Right lung (tissue), 2 donors: ENCODE measurements at regions not wholly inside any gene's neighbourhood (a gene's known extent, or its start where the extent isn't known, plus 50 kb on each side); places are given as distances from the start of the nearest gene placed in this dataset.
"Not testable (repeated sequence)": the region's sequence is repeated elsewhere in the genome, so short reads cannot be mapped to it uniquely, and the experiment has no call there.

Experiments used
- DNase-seq, 2 donors: peaks; one replicate each; pipeline ENCODE4 v3.0.0-alpha.2; 2013

DNA sequence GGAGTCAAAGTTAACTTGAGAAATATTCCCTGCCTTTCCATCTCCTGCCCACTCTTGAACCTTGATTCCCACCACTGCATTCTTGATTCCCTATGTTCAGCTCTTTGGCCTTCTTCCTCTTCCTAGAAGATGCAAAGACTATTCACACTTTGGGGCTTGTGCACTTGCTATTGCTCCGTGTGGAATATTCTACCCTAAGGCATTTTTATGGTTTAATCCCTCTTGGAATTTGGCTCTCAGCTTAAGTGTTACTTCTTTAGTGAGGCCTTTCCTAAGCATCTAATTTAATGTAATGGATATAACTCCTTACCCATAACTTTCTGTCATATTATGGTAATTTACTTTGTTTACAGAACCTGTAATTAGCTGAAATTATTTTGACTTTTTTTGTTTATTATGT is 318.9 kb upstream of the COL8A1 start:
- no peak for DNase-seq

- peak in 1 of 2 donors; percentile 26 for DNase-seq
These were observed 321.2 kb upstream of the COL8A1 start for GRCh38 chr3:99317201-99317600.

- DNase-seq, result no peak
These were observed 322.5 kb upstream of the COL8A1 start for GRCh38 chr3:99315896-99316295.

- peak in 1 of 2 donors; percentile 17 for DNase-seq
These were observed 324.9 kb upstream of the COL8A1 start for GRCh38 chr3:99313485-99313884.

GRCh38 chr3:99298661-99299060 is 339.7 kb upstream of the COL8A1 start:
- DNase-seq, result no peak

DNA sequence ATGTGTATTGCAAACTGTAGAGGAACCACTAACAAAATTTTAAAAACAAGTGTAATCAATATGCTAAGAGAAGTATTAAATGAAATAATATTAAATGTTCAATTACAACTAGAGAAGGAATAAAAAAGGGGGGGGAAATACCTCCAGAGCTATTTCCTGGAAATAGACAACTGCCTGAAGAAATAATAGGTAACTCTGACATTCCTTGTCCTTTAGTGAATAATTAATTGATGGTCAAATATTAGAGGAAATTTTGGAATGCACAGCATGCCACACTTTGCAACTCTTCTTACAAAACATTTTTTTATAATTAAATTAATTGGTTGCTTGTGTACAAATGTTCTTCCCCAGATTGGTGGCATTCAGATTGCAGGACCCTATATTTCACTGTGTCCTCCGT is 342.6 kb upstream of the COL8A1 start:
- DNase-seq, result no peak

DNA sequence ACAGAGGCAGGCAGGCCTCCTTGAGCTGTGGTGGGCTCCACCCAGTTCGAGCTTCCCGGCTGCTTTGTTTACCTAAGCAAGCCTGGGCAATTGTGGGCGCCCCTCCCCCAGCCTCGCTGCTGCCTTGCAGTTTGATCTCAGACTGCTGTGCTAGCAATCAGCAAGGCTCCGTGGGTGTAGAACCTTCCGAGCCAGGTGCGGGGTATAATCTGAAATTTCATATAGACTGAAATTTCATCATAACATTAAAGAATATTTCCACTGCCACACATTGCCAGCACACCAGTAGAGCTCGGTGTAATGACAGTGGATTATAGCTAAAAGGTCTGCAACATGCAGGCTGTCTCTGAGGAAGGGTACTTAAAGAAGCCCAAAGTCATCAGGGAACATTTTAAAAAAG is 344.3 kb upstream of the COL8A1 start:
- not testable (repeated sequence) for DNase-seq

GRCh38 chr3:99287876-99288275 is 350.5 kb upstream of the COL8A1 start:
- DNase-seq, result no peak

GRCh38 chr3:99286266-99286845 is 352.0 kb upstream of the COL8A1 start:
- no peak for DNase-seq

- peak in 1 of 2 donors; percentile 39 for DNase-seq
These were observed 368.3 kb upstream of the DCBLD2 start for GRCh38 chr3:99269606-99270351.

GRCh38 chr3:99256788-99257187 is 355.3 kb upstream of the DCBLD2 start:
- no peak for DNase-seq

DNA sequence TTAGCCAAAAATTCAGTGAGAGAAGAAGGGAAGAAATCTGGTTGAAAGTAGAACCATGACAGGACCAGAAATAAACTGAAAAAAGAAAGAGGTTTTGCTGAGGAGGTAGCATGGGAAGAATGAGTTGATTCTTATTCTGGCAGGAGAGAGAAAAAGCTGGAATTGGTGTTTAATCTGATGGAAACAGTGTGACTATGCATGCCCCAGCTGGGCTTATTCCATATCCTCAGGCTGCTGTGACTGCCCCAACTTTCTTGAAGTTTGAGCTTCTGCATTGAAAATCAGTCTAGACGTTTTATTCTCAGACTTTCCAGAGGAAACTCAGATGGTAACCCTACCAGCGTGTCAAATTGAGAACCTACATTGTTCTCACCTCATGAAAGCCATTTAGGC is 352.5 kb upstream of the DCBLD2 start:
- peak; percentile 64 to 68 for DNase-seq

- DNase-seq, result no peak
These were observed 349.4 kb upstream of the DCBLD2 start for GRCh38 chr3:99250821-99251355.

DNA sequence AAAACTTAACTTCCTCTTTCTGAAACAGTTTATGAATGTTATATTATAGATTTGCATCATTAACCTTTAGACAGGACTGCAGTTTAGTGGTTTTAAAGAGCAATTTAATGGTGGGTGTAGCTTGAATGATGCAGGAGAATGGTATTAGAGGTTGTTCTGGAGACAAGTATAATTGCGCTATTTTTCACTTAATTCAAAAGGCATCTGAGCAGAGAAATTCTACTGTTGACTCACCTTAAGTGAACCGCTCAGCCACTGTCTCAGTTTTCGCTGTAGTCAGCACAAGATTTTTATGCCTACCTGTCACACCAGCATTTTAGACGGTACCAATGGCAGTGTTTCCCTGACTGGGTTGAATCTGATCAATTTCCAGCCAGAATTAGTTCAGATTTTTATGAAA is 348.8 kb upstream of the DCBLD2 start:
- DNase-seq, result no peak

DNA sequence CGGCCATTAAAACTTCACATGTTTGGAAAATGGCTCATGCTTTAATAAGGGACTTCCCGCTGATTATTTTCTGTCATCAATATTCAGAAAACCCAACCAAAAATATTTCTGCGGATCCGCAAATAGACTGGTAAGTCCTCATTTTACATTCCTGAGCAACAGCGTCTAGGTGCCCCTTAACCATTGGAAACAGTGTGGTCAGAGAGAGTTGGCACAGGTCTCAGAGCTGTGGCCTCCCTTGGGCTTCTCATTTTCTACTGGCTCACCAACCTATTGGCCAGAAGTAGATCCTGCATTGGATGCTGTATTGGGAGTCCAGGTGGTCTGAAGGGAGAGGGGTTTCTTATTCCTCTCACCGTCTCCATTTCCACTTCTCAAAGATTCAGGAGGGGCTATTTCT is 348.1 kb upstream of the DCBLD2 start:
- no peak for DNase-seq

DNA sequence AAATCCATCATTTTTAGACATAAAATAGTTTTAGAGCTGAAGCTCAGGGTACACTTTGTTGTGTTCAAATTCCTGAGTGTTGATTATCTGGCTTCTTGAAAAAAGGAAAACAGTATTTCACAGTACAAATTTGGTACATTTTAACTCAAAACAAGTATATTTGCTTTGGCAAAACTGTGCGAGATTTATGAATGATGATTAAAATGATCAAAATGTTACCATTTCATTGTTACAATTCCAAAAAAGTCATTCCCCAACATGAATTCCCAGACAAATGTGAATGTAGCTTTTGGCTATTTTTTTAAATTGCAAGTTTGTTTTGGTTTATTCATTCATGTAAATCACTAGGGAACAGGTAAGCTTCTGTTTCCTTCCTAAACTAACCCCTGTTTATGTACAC is 347.4 kb upstream of the DCBLD2 start:
- DNase-seq, result no peak

- DNase-seq, result no peak
These were observed 346.6 kb upstream of the DCBLD2 start for GRCh38 chr3:99248130-99248529.

- DNase-seq, result no peak
These were observed 344.6 kb upstream of the DCBLD2 start for GRCh38 chr3:99246010-99246654.

- no peak for DNase-seq
These were observed 340.8 kb upstream of the DCBLD2 start for GRCh38 chr3:99242271-99242670.

- DNase-seq, result no peak
These were observed 339.2 kb upstream of the DCBLD2 start for GRCh38 chr3:99240700-99241099.

- no peak for DNase-seq
These were observed 335.1 kb upstream of the DCBLD2 start for GRCh38 chr3:99236576-99236975.

GRCh38 chr3:99232696-99233095 is 331.2 kb upstream of the DCBLD2 start:
- no peak for DNase-seq

DNA sequence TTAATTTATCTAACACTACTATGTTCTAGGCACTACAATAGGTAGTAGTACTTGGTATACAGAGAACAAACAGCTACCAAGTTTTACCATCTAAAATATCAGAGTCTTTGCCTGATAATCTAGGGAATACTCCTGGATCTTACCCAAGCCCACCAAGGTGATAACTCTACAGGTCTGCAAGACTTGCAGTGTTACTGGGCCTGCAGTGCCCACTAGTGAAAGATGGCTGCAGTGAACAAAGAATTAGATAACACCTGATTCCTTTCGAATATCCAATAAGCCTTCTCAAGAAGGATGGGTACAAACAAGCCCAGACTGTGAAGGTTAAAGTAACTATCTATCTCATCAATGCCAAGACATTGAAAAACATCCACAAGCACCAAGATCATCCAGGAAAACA is 317.0 kb upstream of the DCBLD2 start:
- no peak for DNase-seq
